Large intestine (tissue), 3 donors: ENCODE measurements at regions not wholly inside any gene's neighbourhood (a gene's known extent, or its start where the extent isn't known, plus 50 kb on each side); places are given as distances from the start of the nearest gene placed in this dataset.

Experiments
- DNase-seq, 2 donors: peaks; one replicate each; pipeline versions ENCODE4 v3.0.0 to v3.0.0-alpha.2; 2013
- H3K27ac ChIP-seq: one replicate; pipeline ENCODE4 v1.5.1; 2013; ENCODE audit warnings: low read length
- H3K27me3 ChIP-seq: 2 replicates; pipeline ENCODE4 v1.6.1; 2013; ENCODE audit warnings: low read length; ENCODE audit not compliant: control insufficient read depth, insufficient read depth
- H3K36me3 ChIP-seq: 2 replicates; pipeline ENCODE4 v1.6.1; 2013; ENCODE audit warnings: low read length; ENCODE audit not compliant: control insufficient read depth, insufficient read depth
- H3K4me1 ChIP-seq: one replicate; pipeline ENCODE4 v1.6.1; 2013; ENCODE audit warnings: low read length; ENCODE audit not compliant: control insufficient read depth, insufficient read depth
- H3K4me3 ChIP-seq: one replicate; pipeline ENCODE4 v1.5.1; 2013; ENCODE audit warnings: low read length
- H3K9me3 ChIP-seq: one replicate; pipeline ENCODE4 v1.6.1; 2013; ENCODE audit warnings: mild to moderate bottlenecking, low read depth, low read length, moderate library complexity; ENCODE audit not compliant: control insufficient read depth
- WGBS: methylation state at CpG from one replicate; pipeline ENCODE4 v1.1.5; 2013; ENCODE audit warnings: low lambda C conversion rate; ENCODE audit not compliant: insufficient coverage; 5-methylcytosine and 5-hydroxymethylcytosine counted together

- Histone ChIP-seq H3K27me3 (no peaks in the 10 kb centered on the region), H3K9me3 (no peaks in the 10 kb centered on the region), H3K36me3 (no peaks in the 10 kb centered on the region), H3K4me3 (no peak overlapping the region), H3K27ac (no peak overlapping the region), H3K4me1 (no peaks in the 10 kb centered on the region)
- no CpG with 5 or more reads among the region's 4 CpGs for WGBS
- no peak for DNase-seq
Observed at GRCh38 chr1:230591678-230592077, 50.6 kb upstream of the COG2 start.

GRCh38 chr1:230589951-230590350 is 52.3 kb upstream of the COG2 start:
- H3K9me3 ChIP-seq = no peaks in the 10 kb centered on the region
- no peaks in the 10 kb centered on the region for H3K27me3 ChIP-seq
- no peaks in the 10 kb centered on the region for H3K4me1 ChIP-seq
- 80% methylated on average over 1 of the region's 2 CpGs for WGBS
- no peaks in the 10 kb centered on the region for H3K36me3 ChIP-seq
- no peak for DNase-seq
- no peak overlapping the region for H3K27ac ChIP-seq
- no peak overlapping the region for H3K4me3 ChIP-seq

- Histone ChIP-seq H3K4me3 (no peak overlapping the region), H3K27ac (no peak overlapping the region), H3K4me1 (no peaks in the 10 kb centered on the region), H3K27me3 (no peaks in the 10 kb centered on the region), H3K9me3 (no peaks in the 10 kb centered on the region), H3K36me3 (no peaks in the 10 kb centered on the region)
- DNase-seq = no peak
Observed at GRCh38 chr1:230588323-230588746, 53.9 kb upstream of the COG2 start.

- Histone ChIP-seq H3K9me3 (no peaks in the 10 kb centered on the region), H3K4me3 (no peak overlapping the region), H3K27me3 (no peaks in the 10 kb centered on the region), H3K4me1 (no peaks in the 10 kb centered on the region), H3K36me3 (no peaks in the 10 kb centered on the region), H3K27ac (no peak overlapping the region)
- no peak for DNase-seq
- WGBS = no CpG with 5 or more reads among the region's 3 CpGs
Observed at GRCh38 chr1:230587061-230587460, 55.2 kb upstream of the COG2 start.

- Histone ChIP-seq H3K9me3 (peaks cover 6% of the 10 kb centered on the region), H3K36me3 (no peaks in the 10 kb centered on the region), H3K4me1 (no peaks in the 10 kb centered on the region), H3K27me3 (no peaks in the 10 kb centered on the region), H3K4me3 (no peak overlapping the region), H3K27ac (no peak overlapping the region)
- no peak for DNase-seq
Observed at GRCh38 chr1:230584660-230585059, 57.6 kb upstream of the COG2 start.

GRCh38 chr1:230581446-230582079 is 60.7 kb upstream of the COG2 start:
- Histone ChIP-seq H3K4me1 (peaks cover 3% of the 10 kb centered on the region), H3K4me3 (no peak overlapping the region), H3K27ac (no peak overlapping the region), H3K36me3 (no peaks in the 10 kb centered on the region), H3K27me3 (no peaks in the 10 kb centered on the region), H3K9me3 (peaks cover 6% of the 10 kb centered on the region)
- WGBS = no CpG with 5 or more reads among the region's 19 CpGs
- no peak for DNase-seq

- whole genome bisulfite sequencing = 100% methylated on average over 1 of the region's 4 CpGs
- no peak for DNase-seq
Observed at GRCh38 chr1:230578616-230579015, 63.7 kb upstream of the COG2 start.

GRCh38 chr1:230577537-230577936 is 64.7 kb upstream of the COG2 start:
- Histone ChIP-seq H3K9me3 (peaks cover 6% of the 10 kb centered on the region), H3K36me3 (no peaks in the 10 kb centered on the region), H3K27ac (no peak overlapping the region), H3K27me3 (no peaks in the 10 kb centered on the region), H3K4me1 (peaks cover 25% of the 10 kb centered on the region), H3K4me3 (no peak overlapping the region)
- 82% methylated on average over 3 of the region's 3 CpGs for WGBS
- no peak for DNase-seq

More at GRCh38 chr1:230578616-230579015, 63.7 kb upstream of the COG2 start:
- Histone ChIP-seq H3K36me3 (no peaks in the 10 kb centered on the region), H3K27me3 (no peaks in the 10 kb centered on the region), H3K4me1 (peaks cover 15% of the 10 kb centered on the region), H3K9me3 (peaks cover 6% of the 10 kb centered on the region), H3K27ac (no peak overlapping the region), H3K4me3 (no peak overlapping the region)

GRCh38 chr1:230575886-230576500 is 66.3 kb upstream of the COG2 start:
- no CpG with 5 or more reads among the region's 3 CpGs for WGBS

GRCh38 chr1:230574502-230574901 is 67.8 kb upstream of the COG2 start:
- Histone ChIP-seq H3K27me3 (no peaks in the 10 kb centered on the region), H3K4me3 (no peak overlapping the region), H3K9me3 (no peaks in the 10 kb centered on the region), H3K36me3 (no peaks in the 10 kb centered on the region), H3K4me1 (peaks cover 44% of the 10 kb centered on the region), H3K27ac (no peak overlapping the region)
- no CpG with 5 or more reads among the region's 3 CpGs for WGBS
- DNase-seq = no peak

More at GRCh38 chr1:230575886-230576500, 66.3 kb upstream of the COG2 start:
- Histone ChIP-seq H3K4me3 (no peak overlapping the region), H3K4me1 (peaks cover 38% of the 10 kb centered on the region), H3K27ac (peak overlapping the region; percentile 53), H3K27me3 (no peaks in the 10 kb centered on the region), H3K36me3 (no peaks in the 10 kb centered on the region), H3K9me3 (no peaks in the 10 kb centered on the region)
- peak in 1 of 2 donors; percentile 58 for DNase-seq

GRCh38 chr1:230573658-230574057 is 68.6 kb upstream of the COG2 start:
- no peak for DNase-seq
- peaks cover 44% of the 10 kb centered on the region for H3K4me1 ChIP-seq
- 100% methylated on average over 1 of the region's 3 CpGs for WGBS
- no peaks in the 10 kb centered on the region for H3K9me3 ChIP-seq
- H3K4me3 ChIP-seq = no peak overlapping the region
- H3K27ac ChIP-seq = no peak overlapping the region
- H3K36me3 ChIP-seq = no peaks in the 10 kb centered on the region
- no peaks in the 10 kb centered on the region for H3K27me3 ChIP-seq
